Spleen (tissue), 11 donors: ENCODE measurements at regions not wholly inside any gene's neighbourhood (a gene's known extent, or its start where the extent isn't known, plus 50 kb on each side); places are given as distances from the start of the nearest gene placed in this dataset.
A peak's percentile ranks its signal among the peaks of the same experiment; 100 is the strongest.
"Not testable (repeated sequence)": the region's sequence is repeated elsewhere in the genome, so short reads cannot be mapped to it uniquely, and the experiment has no call there.

Experiments
- DNase-seq: peaks from one replicate; pipeline ENCODE4 v3.0.0-alpha.2; 2020
- H3K27ac ChIP-seq, 8 donors: fragments of 200-600 bp; sonication (generic) in 7 of 8; 1 replicate in 4 of 8; 2 replicates in 4 of 8; pipeline versions ENCODE4 v1.5.0 to v1.8.0; 2016 to 2021; ENCODE audit warnings: inconsistent platforms in 4 of 8, mild to moderate bottlenecking in 4 of 8, moderate library complexity in 1 of 8
- H3K27me3 ChIP-seq, 7 donors: fragments of 200-600 bp; sonication (generic) in 6 of 7; replicated peaks in 1 of 7; 1 replicate in 4 of 7; 2 replicates in 3 of 7; pipeline versions ENCODE4 v1.5.0 to v1.8.0; 2016 to 2021; ENCODE audit warnings: inconsistent platforms in 3 of 7, mild to moderate bottlenecking in 1 of 7
- H3K36me3 ChIP-seq, 6 donors: fragments of 200-600 bp; sonication (generic) in 5 of 6; 1 replicate in 4 of 6; 2 replicates in 2 of 6; pipeline versions ENCODE4 v1.5.0 to v1.8.0; 2016 to 2021; ENCODE audit warnings: inconsistent platforms in 2 of 6
- H3K4me1 ChIP-seq, 6 donors: fragments of 200-600 bp; sonication (generic) in 5 of 6; 1 replicate in 3 of 6; 2 replicates in 3 of 6; pipeline versions ENCODE4 v1.5.0 to v1.8.0; 2016 to 2021; ENCODE audit warnings: inconsistent platforms in 3 of 6
- H3K4me3 ChIP-seq, 8 donors: fragments of 200-600 bp; sonication (generic) in 7 of 8; 1 replicate in 4 of 8; 2 replicates in 4 of 8; pipeline versions ENCODE4 v1.5.0 to v1.8.0; 2016 to 2021; ENCODE audit warnings: inconsistent platforms in 4 of 8, mild to moderate bottlenecking in 4 of 8, moderate library complexity in 2 of 8
- H3K9me3 ChIP-seq, 8 donors: fragments of 200-600 bp; sonication (generic) in 7 of 8; 1 replicate in 4 of 8; 2 replicates in 4 of 8; pipeline versions ENCODE4 v1.5.0 to v1.8.0; 2016 to 2021; ENCODE audit warnings: inconsistent platforms in 4 of 8
- POLR2A ChIP-seq, 3 donors: fragments of 450-650 bp; IDR thresholded peaks; one replicate each; pipeline ENCODE4 v1.5.1; 2017; ENCODE audit warnings: antibody characterized with exemption in 3 of 3, mild to moderate bottlenecking in 1 of 3
- POLR2AphosphoS5 ChIP-seq, 3 donors: sonication (generic); formaldehyde crosslinking; IDR thresholded peaks; one replicate each; pipeline ENCODE4 v1.5.1; 2017; ENCODE audit warnings: antibody characterized with exemption in 3 of 3
- WGBS, 5 donors: extraction: QIAGEN DNeasy Blood & Tissue Kit in 3 of 5; methylation state at CpG; one replicate each; pipeline versions ENCODE4 v1.1.5 to v1.1.7; 2013 to 2018; 5-methylcytosine and 5-hydroxymethylcytosine counted together
- intact Hi-C: fragments of 100-400 bp; cut with DNase I; formaldehyde crosslinking; loops from one replicate; pipeline ENCODE4 v1.15.0; 2023; ENCODE audit warnings: low total_unique reads
- TF ChIP-seq, protein P1 (sequence below), 11 experiments: fragments of 200-600 bp in 7 of 11; fragments of 450-650 bp in 4 of 11; sonication (generic) in 4 of 11; IDR thresholded peaks in 8 of 11; conservative IDR thresholded peaks in 3 of 11; 1 replicate in 7 of 11; 2 replicates in 4 of 11; pipeline versions ENCODE4 v1.4.0 to v1.8.0; 2016 to 2021; ENCODE audit warnings: antibody characterized with exemption in 11 of 11, inconsistent platforms in 4 of 11, mild to moderate bottlenecking in 1 of 11
- donor health status: healthy with polysubstance abuse.
- donor health status: DM: no; HTN: no; CAD: no; lungs with moderate emphysema.
- donor health status: DM: no; HTN: no; CAD: no.
- donor health status: Bipolar disorder and iron deficiency.
- donor health status: healthy.
- donor health status: DM: no; HTN: no; CAD: no.
- donor health status: DM: yes; HTN: yes; CAD: no.

DNA sequence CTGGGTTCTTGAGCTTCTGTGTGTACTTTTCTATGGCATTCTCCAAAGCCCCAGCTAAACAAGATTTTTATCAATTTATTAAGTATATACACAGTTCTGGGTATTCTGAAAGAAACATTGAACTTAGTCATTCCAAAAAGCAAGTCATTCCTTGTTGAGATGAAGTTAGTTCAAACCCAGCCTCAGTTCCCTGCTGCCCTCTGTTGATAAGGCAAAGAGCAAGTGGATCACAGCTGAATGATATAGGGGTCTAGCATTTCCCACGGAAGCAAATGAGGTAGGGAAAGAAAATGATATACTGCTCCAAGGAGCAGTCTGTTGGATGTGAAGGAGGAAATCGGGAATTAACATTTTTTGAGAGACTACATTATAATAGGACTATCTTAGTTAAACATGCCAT, 841.8 kb upstream of the TENM4 start:
- Histone ChIP-seq H3K4me3 (no peak overlapping the region), H3K27ac (no peak overlapping the region), H3K9me3 (peaks cover 0 to 16% (median 0%) of the 10 kb centered on the region in 8 donors), H3K4me1 (no peaks in the 10 kb centered on the region), H3K27me3 (no peaks in the 10 kb centered on the region), H3K36me3 (no peaks in the 10 kb centered on the region)
- no peak for DNase-seq
- intact Hi-C loops = no loop called here
- TF ChIP-seq POLR2AphosphoS5 (IDR thresholded peaks at IDR 0.05) = no peak
- no peak for TF ChIP-seq POLR2A (IDR thresholded peaks at IDR 0.05)
- TF ChIP-seq, protein P1, sequence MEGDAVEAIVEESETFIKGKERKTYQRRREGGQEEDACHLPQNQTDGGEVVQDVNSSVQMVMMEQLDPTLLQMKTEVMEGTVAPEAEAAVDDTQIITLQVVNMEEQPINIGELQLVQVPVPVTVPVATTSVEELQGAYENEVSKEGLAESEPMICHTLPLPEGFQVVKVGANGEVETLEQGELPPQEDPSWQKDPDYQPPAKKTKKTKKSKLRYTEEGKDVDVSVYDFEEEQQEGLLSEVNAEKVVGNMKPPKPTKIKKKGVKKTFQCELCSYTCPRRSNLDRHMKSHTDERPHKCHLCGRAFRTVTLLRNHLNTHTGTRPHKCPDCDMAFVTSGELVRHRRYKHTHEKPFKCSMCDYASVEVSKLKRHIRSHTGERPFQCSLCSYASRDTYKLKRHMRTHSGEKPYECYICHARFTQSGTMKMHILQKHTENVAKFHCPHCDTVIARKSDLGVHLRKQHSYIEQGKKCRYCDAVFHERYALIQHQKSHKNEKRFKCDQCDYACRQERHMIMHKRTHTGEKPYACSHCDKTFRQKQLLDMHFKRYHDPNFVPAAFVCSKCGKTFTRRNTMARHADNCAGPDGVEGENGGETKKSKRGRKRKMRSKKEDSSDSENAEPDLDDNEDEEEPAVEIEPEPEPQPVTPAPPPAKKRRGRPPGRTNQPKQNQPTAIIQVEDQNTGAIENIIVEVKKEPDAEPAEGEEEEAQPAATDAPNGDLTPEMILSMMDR (IDR thresholded peaks at IDR 0.05 in 8 of 11, conservative IDR thresholded peaks at IDR 0.05 in 3 of 11) = no peak
- 59 to 73% (median 70%) methylated on average over 2 of the region's 2 CpGs for WGBS, 5 donors

DNA sequence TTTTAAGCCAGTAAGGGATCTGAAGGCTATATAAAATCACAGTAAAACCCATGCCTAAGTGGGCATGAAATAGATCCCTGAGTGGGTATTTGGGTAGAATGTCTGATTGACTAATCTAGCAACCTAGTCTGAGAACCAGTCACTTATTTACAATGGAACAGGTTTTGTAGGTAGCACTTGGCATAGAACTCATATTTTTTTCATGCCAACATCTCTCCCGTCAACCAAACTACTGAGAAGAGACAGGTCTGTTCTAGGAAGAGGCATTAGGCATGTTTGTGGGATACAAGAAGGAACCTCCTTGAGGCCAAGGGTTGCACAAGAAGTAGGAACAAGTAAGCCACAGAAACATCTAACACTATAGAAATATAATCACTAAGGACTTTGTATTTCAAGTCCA, 840.4 kb upstream of the TENM4 start:
- peaks cover 0 to 16% (median 0%) of the 10 kb centered on the region in 8 donors for H3K9me3 ChIP-seq
- H3K4me3 ChIP-seq = no peak overlapping the region
- no peak for TF ChIP-seq POLR2A (IDR thresholded peaks at IDR 0.05)
- TF ChIP-seq POLR2AphosphoS5 (IDR thresholded peaks at IDR 0.05) = no peak
- TF ChIP-seq, protein P1 (IDR thresholded peaks at IDR 0.05 in 8 of 11, conservative IDR thresholded peaks at IDR 0.05 in 3 of 11) = no peak
- 71 to 86% (median 79%) methylated on average over 1 of the region's 1 CpG for WGBS, 5 donors
- intact Hi-C loops = no loop called here
- H3K36me3 ChIP-seq = no peaks in the 10 kb centered on the region
- no peak for DNase-seq
- no peaks in the 10 kb centered on the region for H3K4me1 ChIP-seq
- H3K27ac ChIP-seq = no peak overlapping the region
- no peaks in the 10 kb centered on the region for H3K27me3 ChIP-seq

DNA sequence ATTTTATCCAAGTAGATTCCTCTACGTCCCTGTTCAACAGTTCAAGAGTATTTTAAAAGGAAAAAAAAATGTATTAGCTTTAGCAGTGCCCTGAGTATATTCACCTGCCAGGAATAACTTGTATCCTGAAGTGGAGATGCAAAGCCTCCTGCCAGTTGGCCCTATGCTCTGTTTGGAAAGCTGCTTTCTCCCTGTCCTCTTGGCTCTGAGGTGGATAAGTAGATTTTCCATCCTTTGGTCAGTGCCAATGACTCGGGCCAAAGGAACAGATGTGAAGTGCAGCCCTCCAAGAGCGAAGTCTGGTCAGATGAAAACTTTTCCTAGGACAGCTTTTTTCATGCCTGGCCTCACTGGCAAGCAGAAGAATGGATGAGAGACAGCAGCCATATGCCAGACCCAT, 839.9 kb upstream of the TENM4 start:
- TF ChIP-seq POLR2AphosphoS5 (IDR thresholded peaks at IDR 0.05) = no peak
- TF ChIP-seq POLR2A (IDR thresholded peaks at IDR 0.05) = no peak
- TF ChIP-seq, protein P1 (IDR thresholded peaks at IDR 0.05 in 8 of 11, conservative IDR thresholded peaks at IDR 0.05 in 3 of 11) = no peak
- DNase-seq = no peak
- H3K4me1 ChIP-seq = no peaks in the 10 kb centered on the region
- H3K36me3 ChIP-seq = no peaks in the 10 kb centered on the region
- peaks cover 0 to 16% (median 0%) of the 10 kb centered on the region in 8 donors for H3K9me3 ChIP-seq
- H3K27me3 ChIP-seq = no peaks in the 10 kb centered on the region
- no peak overlapping the region for H3K27ac ChIP-seq
- intact Hi-C loops = no loop called here
- H3K4me3 ChIP-seq = no peak overlapping the region
- WGBS, 5 donors = 64 to 84% (median 68%) methylated on average over 3 of the region's 3 CpGs

DNA sequence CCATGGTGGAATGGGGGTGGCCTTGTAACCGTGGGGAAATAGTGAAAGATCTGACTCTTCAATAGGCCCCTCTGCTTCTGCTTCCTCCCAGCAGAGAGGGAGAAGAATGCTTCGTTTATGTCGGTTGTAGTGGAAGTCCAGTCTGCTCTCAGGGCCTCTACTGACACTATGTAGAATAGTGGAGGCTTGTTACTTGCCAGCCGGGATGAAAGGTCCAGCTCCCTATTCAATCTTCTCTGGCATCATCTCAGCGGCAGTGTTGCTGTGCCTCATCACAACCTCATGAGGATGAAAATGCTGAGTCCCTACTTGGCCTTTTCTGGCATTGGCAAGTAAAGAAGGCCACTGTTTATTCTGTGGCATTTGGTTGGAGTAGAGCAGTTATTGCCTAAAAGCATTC, 820.9 kb upstream of the TENM4 start:
- WGBS, 5 donors = 74 to 89% (median 79%) methylated on average over 5 of the region's 5 CpGs
- H3K27ac ChIP-seq = no peak overlapping the region
- H3K36me3 ChIP-seq = no peaks in the 10 kb centered on the region
- no peaks in the 10 kb centered on the region for H3K4me1 ChIP-seq
- DNase-seq = no peak
- no peak overlapping the region for H3K4me3 ChIP-seq
- no peaks in the 10 kb centered on the region for H3K27me3 ChIP-seq
- no peak for TF ChIP-seq POLR2AphosphoS5 (IDR thresholded peaks at IDR 0.05)
- TF ChIP-seq, protein P1 (IDR thresholded peaks at IDR 0.05 in 8 of 11, conservative IDR thresholded peaks at IDR 0.05 in 3 of 11) = no peak
- TF ChIP-seq POLR2A (IDR thresholded peaks at IDR 0.05) = no peak
- intact Hi-C loops = no loop called here
- peaks cover 0 to 10% (median 3%) of the 10 kb centered on the region in 8 donors for H3K9me3 ChIP-seq

DNA sequence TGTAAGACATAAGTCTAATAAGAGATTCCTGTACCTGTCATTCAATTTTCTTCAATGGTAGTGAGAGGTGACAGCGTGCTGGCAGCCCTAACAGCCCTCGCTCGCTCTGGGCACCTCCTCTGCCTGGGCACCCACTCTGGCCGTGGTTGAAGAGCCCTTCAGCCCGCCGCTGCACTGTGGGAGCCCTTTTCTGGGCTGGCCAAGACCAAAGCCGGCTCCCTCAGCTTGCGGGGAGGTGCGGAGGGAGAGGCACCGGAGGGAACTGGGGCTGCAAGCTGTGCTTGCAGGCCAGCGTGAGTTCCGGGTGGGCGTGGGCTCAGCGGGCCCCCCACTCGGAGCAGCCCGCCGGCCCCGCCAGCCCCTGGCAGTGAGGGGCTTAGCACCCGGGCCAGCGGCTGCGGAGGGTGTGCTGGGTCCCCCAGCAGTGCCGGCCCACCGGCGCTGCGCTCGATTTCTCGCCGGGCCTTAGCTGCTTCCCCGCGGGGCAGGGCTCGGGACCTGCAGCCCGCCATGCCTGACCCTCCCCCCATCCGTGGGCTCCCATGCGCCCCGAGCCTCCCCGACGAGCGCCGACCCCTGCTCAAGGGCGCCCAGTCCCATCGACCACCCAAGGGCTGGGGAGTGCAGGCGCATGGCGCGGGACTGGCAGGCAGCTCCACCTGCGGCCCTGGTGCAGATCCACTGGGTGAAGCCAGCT, 816.6 kb upstream of the TENM4 start:
- H3K4me1 ChIP-seq, H3K27me3 ChIP-seq, H3K36me3 ChIP-seq, H3K4me3 ChIP-seq, intact Hi-C loops, H3K27ac ChIP-seq: not testable (repeated sequence)
- H3K9me3 ChIP-seq = peaks cover 0 to 10% (median 3%) of the 10 kb centered on the region in 8 donors
- DNase-seq = peak; percentile 63
- 88 to 90% (median 89%) methylated on average over 31 to 45 of the region's 45 CpGs for WGBS, 5 donors
